WTC11 (cell line): ENCODE measurements at regions not wholly inside any gene's neighbourhood (a gene's known extent, or its start where the extent isn't known, plus 50 kb on each side); places are given as distances from the start of the nearest gene placed in this dataset.

Source experiments
- ATAC-seq: fragments of 200-7000 bp; cut with Tn5 transposase; 2 replicates; pipeline ENCODE4 v1.10.0; 2021; ENCODE audit warnings: mild to moderate bottlenecking, moderate library complexity
- CTCF ChIA-PET: fragments of 300-600 bp; sonication (Branson Sonifier 250); formaldehyde crosslinking; loops from one replicate; lab custom pipeline; 2021; ENCODE audit warnings: antibody characterized with exemption; lab: Charles Lee
- POLR2A ChIA-PET: fragments of 350-600 bp; sonication (Branson Sonifier 250); formaldehyde crosslinking; loops from one replicate; lab custom pipeline; 2021; ENCODE audit warnings: antibody characterized with exemption; lab: Charles Lee
- DNase-seq: peaks from one replicate; pipeline ENCODE4 v3.0.0; 2021; ENCODE audit warnings: low spot score
- H3K27ac Mint-ChIP-seq: 2 replicates; pipeline ENCODE4 v1.8.0; 2021; ENCODE audit warnings: mixed read lengths
- H3K27me3 Mint-ChIP-seq: 2 replicates; pipeline ENCODE4 v1.8.0; 2021; ENCODE audit warnings: low read depth, mild to moderate bottlenecking, moderate library complexity, mixed read lengths
- H3K36me3 Mint-ChIP-seq: 2 replicates; pipeline ENCODE4 v1.8.0; 2021; ENCODE audit warnings: mixed read lengths
- H3K4me1 Mint-ChIP-seq: 2 replicates; pipeline ENCODE4 v1.8.0; 2022; ENCODE audit warnings: mixed read lengths
- H3K4me3 Mint-ChIP-seq: 2 replicates; pipeline ENCODE4 v1.8.0; 2021; ENCODE audit warnings: mild to moderate bottlenecking, moderate library complexity, mixed read lengths
- H3K9me3 Mint-ChIP-seq: 2 replicates; pipeline ENCODE4 v1.8.0; 2021; ENCODE audit warnings: mixed read lengths
- CREB1 ChIP-seq: sonication (generic); formaldehyde crosslinking; IDR thresholded peaks from 2 replicates; pipeline ENCODE4 v1.8.0; 2023; ENCODE audit warnings: mild to moderate bottlenecking, missing genetic modification reagents
- EMX1 ChIP-seq: fragments of 250-450 bp; sonication (Bioruptor Pico); IDR thresholded peaks from 2 replicates; pipeline ENCODE4 v1.8.0; 2021; ENCODE audit warnings: mild to moderate bottlenecking
- ESRRA ChIP-seq: sonication (generic); formaldehyde crosslinking; IDR thresholded peaks from 2 replicates; pipeline ENCODE4 v1.8.1; 2022; ENCODE audit warnings: mild to moderate bottlenecking, missing genetic modification reagents, borderline replicate concordance
- FOXK1 ChIP-seq: sonication (generic); formaldehyde crosslinking; IDR thresholded peaks from 2 replicates; pipeline ENCODE4 v1.8.0; 2022; ENCODE audit warnings: mild to moderate bottlenecking, moderate library complexity, missing genetic modification reagents
- GTF2I ChIP-seq: fragments of 250-450 bp; sonication (Bioruptor Pico); conservative IDR thresholded peaks from 2 replicates; pipeline ENCODE4 v1.4.0; 2021; ENCODE audit warnings: mild to moderate bottlenecking
- HMGA2 ChIP-seq: fragments of 250-450 bp; sonication (Bioruptor Pico); IDR thresholded peaks from 2 replicates; pipeline ENCODE4 v1.4.0; 2021; ENCODE audit warnings: mild to moderate bottlenecking, moderate library complexity
- KAT7 ChIP-seq: sonication (generic); formaldehyde crosslinking; IDR thresholded peaks from 2 replicates; pipeline ENCODE4 v1.8.1; 2023; ENCODE audit warnings: missing genetic modification reagents, mild to moderate bottlenecking, borderline replicate concordance
- MXD4 ChIP-seq: fragments of 250-450 bp; sonication (Bioruptor Pico); IDR thresholded peaks from 2 replicates; pipeline ENCODE4 v1.8.0; 2021; ENCODE audit warnings: mild to moderate bottlenecking, moderate library complexity, borderline replicate concordance
- MYBL2 ChIP-seq: sonication (generic); formaldehyde crosslinking; IDR thresholded peaks from 2 replicates; pipeline ENCODE4 v1.8.1; 2023; ENCODE audit warnings: mild to moderate bottlenecking, moderate library complexity, missing genetic modification reagents
- NR1H2 ChIP-seq: sonication (generic); formaldehyde crosslinking; IDR thresholded peaks from 2 replicates; pipeline ENCODE4 v1.9.0; 2021; ENCODE audit warnings: mild to moderate bottlenecking, moderate library complexity, missing genetic modification reagents
- NR2C2 ChIP-seq: sonication (generic); formaldehyde crosslinking; IDR thresholded peaks from 2 replicates; pipeline ENCODE4 v1.8.0; 2022; ENCODE audit warnings: mild to moderate bottlenecking, missing genetic modification reagents
- NR3C1 ChIP-seq: sonication (generic); formaldehyde crosslinking; conservative IDR thresholded peaks from 2 replicates; pipeline ENCODE4 v1.8.1; 2023; ENCODE audit warnings: low read depth, mild to moderate bottlenecking, missing genetic modification reagents
- RELA ChIP-seq: sonication (generic); formaldehyde crosslinking; IDR thresholded peaks from 2 replicates; pipeline ENCODE4 v1.8.1; 2022; ENCODE audit warnings: missing genetic modification reagents, mild to moderate bottlenecking, borderline replicate concordance
- RORB ChIP-seq: fragments of 250-450 bp; sonication (Bioruptor Pico); IDR thresholded peaks from 2 replicates; pipeline ENCODE4 v1.9.0; 2021; ENCODE audit warnings: mild to moderate bottlenecking
- SP1 ChIP-seq: sonication (generic); formaldehyde crosslinking; conservative IDR thresholded peaks from 2 replicates; pipeline ENCODE4 v1.8.1; 2022; ENCODE audit warnings: missing genetic modification reagents
- TCF7 ChIP-seq: sonication (generic); formaldehyde crosslinking; IDR thresholded peaks from 2 replicates; pipeline ENCODE4 v1.8.0; 2022; ENCODE audit warnings: mild to moderate bottlenecking, low read depth, missing genetic modification reagents, moderate library complexity
- TEAD4 ChIP-seq: sonication (generic); formaldehyde crosslinking; IDR thresholded peaks from 2 replicates; pipeline ENCODE4 v1.8.0; 2022; ENCODE audit warnings: mild to moderate bottlenecking, missing genetic modification reagents
- ZNF317 ChIP-seq: sonication (generic); formaldehyde crosslinking; IDR thresholded peaks from 2 replicates; pipeline ENCODE4 v1.8.1; 2023; ENCODE audit warnings: low read depth, mild to moderate bottlenecking, moderate library complexity, missing genetic modification reagents, borderline replicate concordance
- ZNF423 ChIP-seq: fragments of 250-450 bp; sonication (Bioruptor Pico); IDR thresholded peaks from 2 replicates; pipeline ENCODE4 v2.1.2; 2022; ENCODE audit warnings: mild to moderate bottlenecking, moderate library complexity
- TF ChIP-seq, protein P1 (sequence below): sonication (generic); formaldehyde crosslinking; IDR thresholded peaks from 2 replicates; pipeline ENCODE4 v1.8.0; 2022; ENCODE audit warnings: mild to moderate bottlenecking, missing genetic modification reagents
- TF ChIP-seq, protein P2 (sequence below): fragments of 250-450 bp; sonication (Bioruptor Pico); IDR thresholded peaks from 2 replicates; pipeline ENCODE4 v1.9.0; 2021; ENCODE audit warnings: mild to moderate bottlenecking

DNA sequence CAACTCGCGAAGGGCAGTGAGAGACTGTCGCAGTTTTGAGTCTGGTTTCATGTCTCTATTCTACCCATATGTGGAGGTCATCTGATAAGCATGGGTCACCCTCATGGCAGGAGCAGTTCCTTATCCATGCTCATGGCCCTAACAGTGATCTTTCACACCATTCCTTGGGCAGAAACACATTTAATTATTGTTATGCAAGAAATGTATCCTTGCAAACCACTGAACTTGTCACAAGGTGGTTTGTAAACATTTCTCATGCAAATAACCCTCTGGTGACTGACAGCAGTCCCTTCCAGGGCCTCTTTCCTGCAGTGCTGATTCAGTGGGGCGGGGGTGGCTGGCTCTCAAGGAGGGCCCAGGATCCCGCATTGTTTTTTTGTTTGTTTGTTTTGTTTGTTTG lies 421.4 kb upstream of the RUNX1 start:
- POLR2A ChIA-PET = no interaction called here
- H3K4me3 Mint-ChIP-seq = peak overlapping the region; percentile 29; the same call in 1 of the 2 replicates
- peak; percentile 93 for ATAC-seq
- H3K36me3 Mint-ChIP-seq = peaks cover 5% of the 10 kb centered on the region
- peak overlapping the region; percentile 44 for H3K27ac Mint-ChIP-seq
- H3K27me3 Mint-ChIP-seq = peaks cover 7% of the 10 kb centered on the region
- DNase-seq = peak; percentile 16
- H3K9me3 Mint-ChIP-seq = peaks cover 17% of the 10 kb centered on the region
- H3K4me1 Mint-ChIP-seq = peaks cover 56% of the 10 kb centered on the region
- TF ChIP-seq GTF2I = no peak
- TF ChIP-seq EMX1 (CRISPR knock-in tag) = no peak
- no peak for TF ChIP-seq ZNF317 (CRISPR knock-in tag)
- no peak for TF ChIP-seq TCF7 (CRISPR knock-in tag)
- no peak for TF ChIP-seq FOXK1 (CRISPR knock-in tag)
- TF ChIP-seq ZNF423 = no peak
- no peak for TF ChIP-seq ESRRA (CRISPR knock-in tag)
- TF ChIP-seq MXD4 = no peak
- TF ChIP-seq, all 79 proteins: peak for 0
- CTCF ChIA-PET = interaction anchor here (0.6 kb wide), 1 partner anchor 80 kb away, joined by 4 read pairs; no protein-coding TSS in a partner anchor

DNA sequence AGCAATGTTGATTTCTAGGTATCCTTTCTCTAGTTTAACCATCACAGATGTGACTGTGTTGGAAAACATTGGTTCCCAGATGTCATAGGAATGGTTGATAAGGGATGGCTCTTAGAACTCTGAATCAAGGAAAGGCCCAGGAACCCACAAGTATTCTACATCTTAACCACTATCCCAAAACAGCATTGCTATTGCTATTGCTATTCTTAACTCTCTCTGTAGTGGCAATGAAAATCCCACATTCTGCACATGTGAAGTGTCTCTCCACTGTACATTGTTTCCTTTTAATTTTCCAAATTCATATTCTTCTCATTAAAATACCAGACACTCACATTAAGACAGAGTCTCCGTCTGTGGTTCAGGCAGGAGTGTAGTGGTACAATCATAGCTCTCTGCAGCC lies 420.4 kb upstream of the RUNX1 start:
- H3K4me1 Mint-ChIP-seq = peaks cover 46% of the 10 kb centered on the region
- peaks cover 6% of the 10 kb centered on the region for H3K36me3 Mint-ChIP-seq
- ChIA-PET CTCF (no interaction called here), POLR2A (no interaction called here)
- no peak overlapping the region; the same call in 1 of the 2 replicates for H3K4me3 Mint-ChIP-seq
- ATAC-seq = no peak
- DNase-seq = no peak
- peaks cover 7% of the 10 kb centered on the region for H3K27me3 Mint-ChIP-seq
- peaks cover 24% of the 10 kb centered on the region for H3K9me3 Mint-ChIP-seq
- TF ChIP-seq, protein P1, sequence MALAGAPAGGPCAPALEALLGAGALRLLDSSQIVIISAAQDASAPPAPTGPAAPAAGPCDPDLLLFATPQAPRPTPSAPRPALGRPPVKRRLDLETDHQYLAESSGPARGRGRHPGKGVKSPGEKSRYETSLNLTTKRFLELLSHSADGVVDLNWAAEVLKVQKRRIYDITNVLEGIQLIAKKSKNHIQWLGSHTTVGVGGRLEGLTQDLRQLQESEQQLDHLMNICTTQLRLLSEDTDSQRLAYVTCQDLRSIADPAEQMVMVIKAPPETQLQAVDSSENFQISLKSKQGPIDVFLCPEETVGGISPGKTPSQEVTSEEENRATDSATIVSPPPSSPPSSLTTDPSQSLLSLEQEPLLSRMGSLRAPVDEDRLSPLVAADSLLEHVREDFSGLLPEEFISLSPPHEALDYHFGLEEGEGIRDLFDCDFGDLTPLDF (CRISPR knock-in tag) = no peak
- TF ChIP-seq MYBL2 (no peak), NR1H2 (CRISPR knock-in tag) (no peak), TEAD4 (CRISPR knock-in tag) (no peak)
- no peak overlapping the region for H3K27ac Mint-ChIP-seq

DNA sequence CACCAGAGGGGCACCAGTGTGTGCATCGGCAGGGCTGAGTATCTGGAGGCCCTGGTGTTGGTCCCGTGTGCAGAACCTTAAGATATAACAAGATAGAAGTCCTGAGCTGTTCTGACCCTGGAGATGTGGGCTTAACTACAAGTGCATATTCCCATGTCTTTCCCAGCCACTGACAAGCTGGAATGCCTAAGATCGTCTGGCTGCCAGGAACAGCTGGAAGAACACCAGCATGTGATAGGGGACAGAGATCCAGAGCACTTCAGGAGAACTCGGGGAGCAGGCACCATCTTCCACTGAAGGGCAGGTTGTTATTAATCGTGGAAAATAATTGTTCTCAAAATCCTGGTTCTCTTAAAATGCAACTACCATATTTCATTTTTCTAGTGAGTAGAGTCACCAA lies 419.9 kb upstream of the RUNX1 start:
- no peak for ATAC-seq
- ChIA-PET POLR2A (no interaction called here), CTCF (no interaction called here)
- Mint-ChIP-seq H3K4me1 (peaks cover 44% of the 10 kb centered on the region), H3K27ac (no peak overlapping the region), H3K4me3 (no peak overlapping the region)
- TF ChIP-seq SP1 (CRISPR knock-in tag) (no peak), MXD4 (no peak), HMGA2 (CRISPR knock-in tag) (no peak), RELA (no peak), KAT7 (CRISPR knock-in tag) (no peak), RORB (CRISPR knock-in tag) (no peak), NR3C1 (no peak), CREB1 (CRISPR knock-in tag) (no peak), NR2C2 (CRISPR knock-in tag) (no peak)
- TF ChIP-seq, protein P2, sequence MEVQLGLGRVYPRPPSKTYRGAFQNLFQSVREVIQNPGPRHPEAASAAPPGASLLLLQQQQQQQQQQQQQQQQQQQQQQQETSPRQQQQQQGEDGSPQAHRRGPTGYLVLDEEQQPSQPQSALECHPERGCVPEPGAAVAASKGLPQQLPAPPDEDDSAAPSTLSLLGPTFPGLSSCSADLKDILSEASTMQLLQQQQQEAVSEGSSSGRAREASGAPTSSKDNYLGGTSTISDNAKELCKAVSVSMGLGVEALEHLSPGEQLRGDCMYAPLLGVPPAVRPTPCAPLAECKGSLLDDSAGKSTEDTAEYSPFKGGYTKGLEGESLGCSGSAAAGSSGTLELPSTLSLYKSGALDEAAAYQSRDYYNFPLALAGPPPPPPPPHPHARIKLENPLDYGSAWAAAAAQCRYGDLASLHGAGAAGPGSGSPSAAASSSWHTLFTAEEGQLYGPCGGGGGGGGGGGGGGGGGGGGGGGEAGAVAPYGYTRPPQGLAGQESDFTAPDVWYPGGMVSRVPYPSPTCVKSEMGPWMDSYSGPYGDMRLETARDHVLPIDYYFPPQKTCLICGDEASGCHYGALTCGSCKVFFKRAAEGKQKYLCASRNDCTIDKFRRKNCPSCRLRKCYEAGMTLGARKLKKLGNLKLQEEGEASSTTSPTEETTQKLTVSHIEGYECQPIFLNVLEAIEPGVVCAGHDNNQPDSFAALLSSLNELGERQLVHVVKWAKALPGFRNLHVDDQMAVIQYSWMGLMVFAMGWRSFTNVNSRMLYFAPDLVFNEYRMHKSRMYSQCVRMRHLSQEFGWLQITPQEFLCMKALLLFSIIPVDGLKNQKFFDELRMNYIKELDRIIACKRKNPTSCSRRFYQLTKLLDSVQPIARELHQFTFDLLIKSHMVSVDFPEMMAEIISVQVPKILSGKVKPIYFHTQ (CRISPR knock-in tag) = no peak
- TF ChIP-seq, all 79 proteins: peak for 0
- Mint-ChIP-seq H3K27me3 (peaks cover 7% of the 10 kb centered on the region), H3K36me3 (peaks cover 11% of the 10 kb centered on the region), H3K9me3 (peaks cover 29% of the 10 kb centered on the region)
- DNase-seq = no peak
